H1 (cell line): ENCODE measurements at regions not wholly inside any gene's neighbourhood (a gene's known extent, or its start where the extent isn't known, plus 50 kb on each side); places are given as distances from the start of the nearest gene placed in this dataset.

Experiments
- CTCF ChIA-PET: fragments of 300-600 bp; sonication (Branson Sonifier 250); formaldehyde crosslinking; loops from one replicate; lab custom pipeline; 2021; ENCODE audit not compliant: partially characterized antibody; lab: Charles Lee
- POLR2A ChIA-PET: fragments of 300-600 bp; sonication (Branson Sonifier 250); formaldehyde crosslinking; loops from one replicate; lab custom pipeline; 2021; ENCODE audit warnings: inconsistent platforms; ENCODE audit not compliant: partially characterized antibody; lab: Charles Lee
- DNase-seq, 2 experiments: peaks; one replicate each; pipeline versions ENCODE4 v3.0.0 to v3.0.0-alpha.2; 2010 to 2022; ENCODE audit warnings: low spot score in 2 of 2, low read depth in 1 of 2, mixed read lengths in 1 of 2
- FAIRE-seq: peaks from 2 replicates; lab custom pipeline; 2011; peaks lifted over from hg19 to GRCh38; lab: Jason Lieb, UNC
- H2AFZ ChIP-seq: 2 replicates; pipeline ENCODE4 v1.8.1; 2012; ENCODE audit warnings: low read length, inconsistent platforms
- H2AK5ac ChIP-seq: 2 replicates; pipeline ENCODE4 v1.6.1; 2013; ENCODE audit warnings: low read depth, low read length
- H2BK120ac ChIP-seq: replicated peaks from 2 replicates; pipeline ENCODE3; 2013; ENCODE audit warnings: low read depth, low read length, inconsistent platforms
- H2BK12ac ChIP-seq: 2 replicates; pipeline ENCODE4 v1.6.1; 2013; ENCODE audit warnings: low read depth, low read length
- H2BK15ac ChIP-seq: 2 replicates; pipeline ENCODE4 v1.6.1; 2013; ENCODE audit warnings: low read length
- H2BK20ac ChIP-seq: 2 replicates; pipeline ENCODE4 v1.6.1; 2013; ENCODE audit warnings: low read length
- H2BK5ac ChIP-seq: 2 replicates; pipeline ENCODE4 v1.6.1; 2013; ENCODE audit warnings: low read depth, low read length
- H3K14ac ChIP-seq: 2 replicates; pipeline ENCODE4 v1.6.1; 2013; ENCODE audit warnings: inconsistent platforms; ENCODE audit not compliant: insufficient read length
- H3K18ac ChIP-seq: 2 replicates; pipeline ENCODE4 v1.6.1; 2013; ENCODE audit warnings: low read length; ENCODE audit errors: extremely low read depth
- H3K23ac ChIP-seq: 2 replicates; pipeline ENCODE4 v1.6.1; 2013; ENCODE audit warnings: inconsistent platforms; ENCODE audit not compliant: insufficient read length
- H3K23me2 ChIP-seq: 2 replicates; pipeline ENCODE4 v1.6.1; 2013; ENCODE audit warnings: low read depth, low read length
- H3K27ac ChIP-seq: 2 replicates; pipeline ENCODE4 v1.6.1; 2011; ENCODE audit warnings: low read depth, low read length, inconsistent platforms
- H3K27me3 ChIP-seq, 4 experiments: replicated peaks in 1 of 4; 1 replicate in 1 of 4; 2 replicates in 3 of 4; pipeline versions ENCODE4 v1.6.1 to v1.8.1; 2011 to 2013; ENCODE audit warnings: low read length in 3 of 4, mild to moderate bottlenecking in 3 of 4, inconsistent platforms in 2 of 4, mixed read lengths in 2 of 4, moderate library complexity in 1 of 4; ENCODE audit not compliant: control insufficient read depth in 3 of 4, insufficient read depth in 3 of 4; ENCODE audit errors: extremely low read depth in 1 of 4
- H3K36me3 ChIP-seq, 4 experiments: 2 replicates each; pipeline versions ENCODE4 v1.6.1 to v1.8.1; 2011 to 2013; ENCODE audit warnings: mild to moderate bottlenecking in 4 of 4, low read length in 3 of 4, moderate library complexity in 2 of 4, control low read depth in 1 of 4, inconsistent platforms in 1 of 4; ENCODE audit not compliant: insufficient read depth in 4 of 4, control insufficient read depth in 2 of 4
- H3K4ac ChIP-seq: replicated peaks from 2 replicates; pipeline ENCODE3; 2013; ENCODE audit warnings: low read length, low read depth, mixed read lengths, inconsistent platforms; ENCODE audit not compliant: insufficient read length
- H3K4me1 ChIP-seq, 4 experiments: replicated peaks in 1 of 4; 1 replicate in 1 of 4; 2 replicates in 3 of 4; pipeline versions ENCODE4 v1.6.1 to v1.8.1; 2011 to 2013; ENCODE audit warnings: low read length in 3 of 4, inconsistent platforms in 2 of 4, mixed read lengths in 1 of 4; ENCODE audit not compliant: insufficient read depth in 4 of 4, control insufficient read depth in 3 of 4
- H3K4me2 ChIP-seq, 2 experiments: 2 replicates each; pipeline versions ENCODE4 v1.6.1 to v1.8.1; 2011 to 2013; ENCODE audit warnings: low read depth in 2 of 2, low read length in 2 of 2, control low read depth in 1 of 2, inconsistent platforms in 1 of 2, mild to moderate bottlenecking in 1 of 2; ENCODE audit not compliant: insufficient read depth in 1 of 2
- H3K4me3 ChIP-seq, 4 experiments: fragments of 200-600, 300-600 bp in 1 of 4; sonication (generic), shearing (Covaris generic), sonication (Bioruptor Twin) in 1 of 4; 2 replicates each; pipeline versions ENCODE4 v1.5.1 to v1.8.1; 2011 to 2016; ENCODE audit warnings: low read length in 4 of 4, low read depth in 3 of 4, control low read depth in 2 of 4, inconsistent platforms in 2 of 4, mild to moderate bottlenecking in 2 of 4, mixed read lengths in 1 of 4, moderate library complexity in 1 of 4; ENCODE audit not compliant: insufficient read depth in 2 of 4; ENCODE audit errors: extremely low read depth in 1 of 4
- H3K56ac ChIP-seq: replicated peaks from 2 replicates; pipeline ENCODE3; 2013; ENCODE audit warnings: low read depth, mild to moderate bottlenecking, mixed read lengths, low read length, inconsistent platforms; ENCODE audit not compliant: insufficient read length
- H3K79me1 ChIP-seq: 2 replicates; pipeline ENCODE4 v1.6.1; 2013; ENCODE audit warnings: low read depth, low read length, control low read depth
- H3K79me2 ChIP-seq, 2 experiments: 2 replicates each; pipeline versions ENCODE4 v1.6.1 to v1.8.1; 2012 to 2013; ENCODE audit warnings: low read length in 2 of 2, mild to moderate bottlenecking in 2 of 2, inconsistent platforms in 1 of 2; ENCODE audit not compliant: insufficient read depth in 2 of 2, control insufficient read depth in 1 of 2
- H3K9ac ChIP-seq, 4 experiments: replicated peaks in 1 of 4; 1 replicate in 1 of 4; 2 replicates in 3 of 4; pipeline versions ENCODE4 v1.6.1 to v1.8.1; 2011 to 2013; ENCODE audit warnings: low read depth in 3 of 4, low read length in 3 of 4, control low read depth in 2 of 4, mild to moderate bottlenecking in 2 of 4, moderate library complexity in 2 of 4, inconsistent platforms in 1 of 4; ENCODE audit errors: extremely low read depth in 1 of 4
- H3K9me3 ChIP-seq, 2 experiments: 2 replicates each; pipeline versions ENCODE4 v1.6.1 to v1.8.1; 2012 to 2013; ENCODE audit warnings: mild to moderate bottlenecking in 2 of 2, moderate library complexity in 2 of 2, control low read depth in 1 of 2, inconsistent platforms in 1 of 2, low read depth in 1 of 2, low read length in 1 of 2, mixed read lengths in 1 of 2; ENCODE audit not compliant: insufficient read depth in 2 of 2
- H4K20me1 ChIP-seq, 2 experiments: replicated peaks in 1 of 2; 2 replicates each; pipeline versions ENCODE3 to v1.8.1; 2011 to 2013; ENCODE audit warnings: inconsistent platforms in 2 of 2, low read length in 2 of 2, mild to moderate bottlenecking in 1 of 2; ENCODE audit not compliant: insufficient read depth in 2 of 2, control insufficient read depth in 1 of 2
- H4K5ac ChIP-seq: 2 replicates; pipeline ENCODE4 v1.6.1; 2013; ENCODE audit warnings: low read length, low read depth, mixed read lengths, inconsistent platforms; ENCODE audit not compliant: insufficient read length
- H4K8ac ChIP-seq: 2 replicates; pipeline ENCODE4 v1.8.0; 2013; ENCODE audit warnings: mild to moderate bottlenecking, moderate library complexity, low read length, inconsistent platforms; ENCODE audit not compliant: insufficient read depth; ENCODE audit errors: extremely low read depth
- H4K91ac ChIP-seq: replicated peaks from 2 replicates; pipeline ENCODE3; 2013; ENCODE audit warnings: low read length, mixed read lengths, inconsistent platforms; ENCODE audit not compliant: insufficient read length
- CREB1 ChIP-seq: IDR thresholded peaks from 2 replicates; pipeline ENCODE4 v1.6.1; 2012; ENCODE audit warnings: inconsistent platforms
- EZH2 ChIP-seq: fragments of 200-600 bp; sonication (generic); IDR thresholded peaks from 2 replicates; pipeline ENCODE4 v1.7.1; 2012; ENCODE audit warnings: low read depth, mild to moderate bottlenecking, moderate library complexity, low read length, inconsistent platforms; ENCODE audit not compliant: severe bottlenecking
- GABPA ChIP-seq: IDR thresholded peaks from 2 replicates; pipeline ENCODE4 v1.6.1; 2011; ENCODE audit warnings: mild to moderate bottlenecking, low read length, moderate library complexity, borderline replicate concordance; ENCODE audit not compliant: insufficient read depth
- GTF2F1 ChIP-seq: IDR thresholded peaks from 2 replicates; pipeline ENCODE4 v1.6.1; 2012; ENCODE audit warnings: low read depth, low read length, improper control_type of control experiment, borderline replicate concordance
- JUN ChIP-seq: IDR thresholded peaks from 2 replicates; pipeline ENCODE4 v1.6.1; 2011; ENCODE audit warnings: low read depth, mild to moderate bottlenecking, improper control_type of control experiment, low read length
- KDM1A ChIP-seq: fragments of 200-600, 300-600 bp; sonication (generic); IDR thresholded peaks from 2 replicates; pipeline ENCODE4 v1.7.1; 2016; ENCODE audit warnings: mild to moderate bottlenecking, low read length, borderline replicate concordance
- NANOG ChIP-seq: IDR thresholded peaks from 2 replicates; pipeline ENCODE4 v1.6.1; 2011; ENCODE audit warnings: low read length, low read depth, mild to moderate bottlenecking, inconsistent platforms; ENCODE audit not compliant: insufficient read depth, poor library complexity, severe bottlenecking
- PHF8 ChIP-seq: fragments of 200-600 bp; sonication (generic); conservative IDR thresholded peaks from 2 replicates; pipeline ENCODE4 v1.7.1; 2012; ENCODE audit warnings: low read depth, mild to moderate bottlenecking, inconsistent platforms, low read length, moderate library complexity
- POLR2AphosphoS5 ChIP-seq: IDR thresholded peaks from 2 replicates; pipeline ENCODE4 v1.6.1; 2011; ENCODE audit warnings: low read depth, low read length
- RXRA ChIP-seq: IDR thresholded peaks from 2 replicates; pipeline ENCODE4 v1.6.1; 2011; ENCODE audit warnings: low read depth, mild to moderate bottlenecking, low read length, moderate library complexity; ENCODE audit not compliant: insufficient read depth
- SIRT6 ChIP-seq: IDR thresholded peaks from one replicate; pipeline ENCODE4 v1.7.1; 2012; ENCODE audit warnings: low read length, inconsistent platforms
- SP1 ChIP-seq: IDR thresholded peaks from 2 replicates; pipeline ENCODE4 v1.6.1; 2011; ENCODE audit warnings: low read depth, low read length
- TAF1 ChIP-seq: IDR thresholded peaks from 2 replicates; pipeline ENCODE4 v1.6.1; 2011; ENCODE audit warnings: mild to moderate bottlenecking, low read depth, low read length
- TAF7 ChIP-seq: optimal IDR thresholded peaks from 2 replicates; pipeline ENCODE3; 2011; ENCODE audit warnings: low read depth, mild to moderate bottlenecking, inconsistent platforms, low read length, moderate library complexity, borderline replicate concordance
- TBP ChIP-seq: IDR thresholded peaks from 2 replicates; pipeline ENCODE4 v1.6.1; 2011; ENCODE audit warnings: low read depth, low read length, improper control_type of control experiment
- whole genome bisulfite sequencing, 2 experiments: shearing (Covaris generic) in 1 of 2; methylation state at CpG; one replicate each; pipeline versions ENCODE4 v1.1.6 to v1.1.7; 2013 to 2015; ENCODE audit warnings: low lambda C conversion rate in 2 of 2, mixed read lengths in 2 of 2, inconsistent platforms in 1 of 2, low coverage in 1 of 2, missing lambda C conversion rate in 1 of 2; ENCODE audit not compliant: insufficient replicate concordance in 2 of 2, insufficient coverage in 1 of 2, insufficient read length in 1 of 2; ENCODE audit errors: extremely low coverage in 1 of 2, missing lambda C conversion rate in 1 of 2; 5-methylcytosine and 5-hydroxymethylcytosine counted together

GRCh38 chr11:39268176-39268690 is 2191.2 kb downstream of the LRRC4C start:
- Histone ChIP-seq H3K23ac (no peak overlapping the region), H3K36me3 (no peaks in the 10 kb centered on the region), H4K91ac (no peak overlapping the region), H3K9me3 (no peaks in the 10 kb centered on the region), H3K4me1 (no peaks in the 10 kb centered on the region), H4K5ac (no peak overlapping the region), H3K79me1 (no peaks in the 10 kb centered on the region), H3K14ac (no peak overlapping the region), H2AK5ac (no peak overlapping the region), H3K4me2 (no peak overlapping the region), H2AFZ (no peak overlapping the region), H2BK5ac (no peak overlapping the region), H3K23me2 (no peaks in the 10 kb centered on the region), H4K8ac (no peak overlapping the region), H3K18ac (no peak overlapping the region), H2BK120ac (no peak overlapping the region), H2BK20ac (no peak overlapping the region), H3K9ac (no peak overlapping the region), H3K56ac (no peak overlapping the region), H3K27ac (no peak overlapping the region), H4K20me1 (no peaks in the 10 kb centered on the region), H3K4me3 (no peak overlapping the region), H2BK12ac (no peak overlapping the region), H3K4ac (no peak overlapping the region), H3K79me2 (no peaks in the 10 kb centered on the region), H3K27me3 (no peaks in the 10 kb centered on the region), H2BK15ac (no peak overlapping the region)
- WGBS, 2 experiments: 97% methylated on average over 3 of the region's 3 CpGs; no CpG with 5 or more reads in 1 of the 2 experiments
- CTCF ChIA-PET: no interaction called here
- no peak for FAIRE-seq
- POLR2A ChIA-PET: no interaction called here
- no peak for DNase-seq
- TF ChIP-seq PHF8 (no peak), RXRA (no peak), TAF7 (no peak), TAF1 (no peak), TBP (no peak), SP1 (no peak), POLR2AphosphoS5 (no peak), EZH2 (no peak), SIRT6 (no peak), KDM1A (no peak), NANOG (no peak), GABPA (no peak), GTF2F1 (no peak), CREB1 (no peak), JUN (no peak)
